ENCODE measurements at regions not wholly inside any gene's neighbourhood (a gene's known extent, or its start where the extent isn't known, plus 50 kb on each side); places are given as distances from the start of the nearest gene placed in this dataset.

DNA sequence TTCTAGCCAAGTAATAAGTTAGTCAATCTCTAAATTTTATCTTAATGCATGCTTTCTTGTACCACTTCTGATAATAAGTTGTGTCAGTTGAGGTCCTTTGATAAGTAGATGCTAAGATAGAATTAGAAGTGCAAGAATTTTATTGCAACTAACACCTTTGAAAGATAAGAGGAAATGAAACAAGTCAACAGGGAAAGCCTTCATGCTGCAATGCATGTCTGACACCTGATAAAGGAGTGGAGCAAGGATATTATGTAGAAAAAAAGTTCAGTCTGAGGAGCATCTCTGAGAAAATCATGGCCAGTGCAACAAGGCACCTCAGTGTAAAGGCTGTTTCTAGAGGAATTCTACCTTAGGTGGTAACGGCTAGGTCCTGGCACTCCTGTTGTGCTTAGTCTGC lies 210.7 kb upstream of the PPP1R2C start:
- no peak for DNase-seq
- intact Hi-C loops (cut with DNase I) = no loop called here

DNA sequence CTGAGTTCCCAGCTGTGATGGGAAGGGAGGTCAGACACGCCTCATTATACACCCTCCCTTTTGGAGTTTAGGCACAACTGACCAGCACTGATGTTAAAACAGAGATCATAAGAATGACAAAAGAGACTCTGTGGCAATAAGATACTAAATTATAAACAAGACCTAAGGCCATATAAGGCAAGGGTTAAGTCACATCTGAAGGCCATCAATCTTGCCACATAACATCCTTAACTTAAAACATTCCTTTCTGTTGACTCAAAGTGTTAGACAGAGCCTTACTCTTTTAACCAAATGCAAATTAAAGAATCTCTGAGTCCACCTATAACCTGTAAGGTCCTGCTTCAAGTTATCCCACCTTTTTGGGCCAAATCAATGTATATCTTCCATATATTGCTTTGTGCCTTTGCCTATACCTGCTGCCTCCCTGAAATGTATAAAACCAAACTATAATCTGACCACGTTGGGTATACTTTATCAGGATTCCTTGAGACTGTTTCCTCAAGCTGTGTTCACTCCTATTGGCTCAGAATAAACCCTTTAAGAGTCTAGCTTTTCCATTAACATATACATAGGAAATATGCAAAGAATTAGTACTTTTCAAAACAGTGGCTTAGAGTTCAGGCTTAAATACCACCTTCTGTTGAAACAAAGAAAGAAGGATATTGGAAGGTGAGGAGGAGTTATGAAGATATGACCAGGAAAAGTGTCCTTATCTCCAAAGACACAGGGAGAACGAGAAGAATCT lies 214.4 kb upstream of the PPP1R2C start:
- Histone ChIP-seq H3K9me3 (no peaks in the 10 kb centered on the region), H3K4me1 (no peaks in the 10 kb centered on the region), H3K36me3 (ENCODE audit: insufficient read depth in 1 of 2, low read depth in 1 of 2) (no peaks in the 10 kb centered on the region), H3K27me3 (ENCODE audit: insufficient read depth in 3 of 3, low read length in 2 of 3) (no peaks in the 10 kb centered on the region), H3K4me3 (no peak overlapping the region), H3K27ac (no peak overlapping the region)
- no peak for DNase-seq
- TF ChIP-seq, protein P1, sequence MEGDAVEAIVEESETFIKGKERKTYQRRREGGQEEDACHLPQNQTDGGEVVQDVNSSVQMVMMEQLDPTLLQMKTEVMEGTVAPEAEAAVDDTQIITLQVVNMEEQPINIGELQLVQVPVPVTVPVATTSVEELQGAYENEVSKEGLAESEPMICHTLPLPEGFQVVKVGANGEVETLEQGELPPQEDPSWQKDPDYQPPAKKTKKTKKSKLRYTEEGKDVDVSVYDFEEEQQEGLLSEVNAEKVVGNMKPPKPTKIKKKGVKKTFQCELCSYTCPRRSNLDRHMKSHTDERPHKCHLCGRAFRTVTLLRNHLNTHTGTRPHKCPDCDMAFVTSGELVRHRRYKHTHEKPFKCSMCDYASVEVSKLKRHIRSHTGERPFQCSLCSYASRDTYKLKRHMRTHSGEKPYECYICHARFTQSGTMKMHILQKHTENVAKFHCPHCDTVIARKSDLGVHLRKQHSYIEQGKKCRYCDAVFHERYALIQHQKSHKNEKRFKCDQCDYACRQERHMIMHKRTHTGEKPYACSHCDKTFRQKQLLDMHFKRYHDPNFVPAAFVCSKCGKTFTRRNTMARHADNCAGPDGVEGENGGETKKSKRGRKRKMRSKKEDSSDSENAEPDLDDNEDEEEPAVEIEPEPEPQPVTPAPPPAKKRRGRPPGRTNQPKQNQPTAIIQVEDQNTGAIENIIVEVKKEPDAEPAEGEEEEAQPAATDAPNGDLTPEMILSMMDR (IDR thresholded peaks at IDR 0.05) = no peak
- ATAC-seq = no peak
- intact Hi-C loops (cut with DNase I) = no loop called here
- WGBS, 3 donors = 48 to 74% (median 70%) methylated on average over 3 of the region's 3 CpGs

More for the DNA sequence above, 210.7 kb upstream of the PPP1R2C start:
- Histone ChIP-seq H3K36me3 (ENCODE audit: insufficient read depth in 1 of 2, low read depth in 1 of 2) (no peaks in the 10 kb centered on the region), H3K27me3 (ENCODE audit: insufficient read depth in 3 of 3, low read length in 2 of 3) (no peaks in the 10 kb centered on the region), H3K4me3 (no peak overlapping the region), H3K27ac (no peak overlapping the region), H3K4me1 (no peaks in the 10 kb centered on the region), H3K9me3 (no peaks in the 10 kb centered on the region)
- WGBS, 3 donors = 64 to 80% (median 78%) methylated on average over 1 of the region's 1 CpG
- ATAC-seq = no peak
- TF ChIP-seq, protein P1 (IDR thresholded peaks at IDR 0.05) = no peak

DNA sequence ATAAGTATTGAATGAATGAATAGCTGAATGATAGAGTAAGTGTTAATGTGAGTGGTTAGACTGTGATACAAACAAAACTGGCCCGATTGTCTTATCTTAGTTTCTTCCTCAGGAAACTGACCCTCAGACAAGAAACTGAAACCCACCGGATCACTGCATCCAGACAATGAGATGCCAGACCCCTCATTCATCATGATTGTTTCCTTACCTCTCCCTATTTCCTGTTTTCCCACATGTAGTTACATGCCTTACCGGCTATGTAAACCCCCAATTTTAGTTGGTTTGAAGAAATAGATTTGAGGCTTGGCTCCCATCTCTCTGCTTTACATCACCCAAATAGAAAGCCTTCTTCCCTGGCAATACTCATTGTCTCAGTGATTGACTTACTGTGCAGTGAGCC lies 218.9 kb upstream of the PPP1R2C start:
- H3K36me3 ChIP-seq (ENCODE audit: insufficient read depth in 1 of 2, low read depth in 1 of 2) = no peaks in the 10 kb centered on the region
- H3K27me3 ChIP-seq (ENCODE audit: insufficient read depth in 3 of 3, low read length in 2 of 3) = peaks cover 0 to 8% (median 0%) of the 10 kb centered on the region in 3 donors
- DNase-seq (no peak), ATAC-seq (no peak)
- intact Hi-C loops (cut with DNase I) = no loop called here
- no peaks in the 10 kb centered on the region for H3K9me3 ChIP-seq
- TF ChIP-seq, protein P1 (IDR thresholded peaks at IDR 0.05) = no peak
- no peak overlapping the region for H3K27ac ChIP-seq
- H3K4me3 ChIP-seq = no peak overlapping the region
- no peaks in the 10 kb centered on the region for H3K4me1 ChIP-seq
- WGBS, 3 donors = 63 to 68% (median 66%) methylated on average over 3 of the region's 3 CpGs

DNA sequence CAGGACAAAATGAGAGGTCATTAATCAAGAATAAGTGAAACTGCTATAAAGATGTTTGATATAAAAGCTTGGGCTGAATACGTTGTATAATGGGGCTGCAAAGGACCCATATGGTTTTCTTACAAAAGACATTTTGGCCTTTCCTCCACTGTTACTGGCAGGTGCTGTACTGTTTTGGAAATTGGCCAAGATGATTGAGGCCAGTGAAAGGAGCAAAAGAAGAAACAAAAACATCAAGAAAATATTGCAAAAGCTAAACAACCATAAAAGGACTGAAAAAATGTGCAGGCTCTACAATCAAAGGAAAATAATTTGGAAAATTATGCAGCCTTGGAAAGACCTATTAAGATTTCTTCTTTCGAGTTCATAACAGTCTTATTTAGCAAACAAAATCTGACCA lies 222.2 kb upstream of the PPP1R2C start:
- intact Hi-C loops (cut with DNase I) = no loop called here
- Histone ChIP-seq H3K4me3 (no peak overlapping the region), H3K27ac (no peak overlapping the region), H3K27me3 (ENCODE audit: insufficient read depth in 3 of 3, low read length in 2 of 3) (peaks cover 0 to 8% (median 0%) of the 10 kb centered on the region in 3 donors), H3K9me3 (no peaks in the 10 kb centered on the region), H3K4me1 (no peaks in the 10 kb centered on the region), H3K36me3 (ENCODE audit: insufficient read depth in 1 of 2, low read depth in 1 of 2) (no peaks in the 10 kb centered on the region)
- WGBS, 3 donors = 31 to 52% (median 44%) methylated on average over 2 of the region's 2 CpGs
- ATAC-seq (no peak), DNase-seq (no peak)
- TF ChIP-seq, protein P1 (IDR thresholded peaks at IDR 0.05) = no peak
